GM19351 (cell line): ENCODE measurements at regions not wholly inside any gene's neighbourhood (a gene's known extent, or its start where the extent isn't known, plus 50 kb on each side); places are given as distances from the start of the nearest gene placed in this dataset.

Experiments used
- ATAC-seq: cut with Tn5 transposase; IDR thresholded peaks from one replicate; pipeline ENCODE4 v1.9.1; 2021; ENCODE audit warnings: mild to moderate bottlenecking, moderate library complexity; ENCODE audit not compliant: unreplicated experiment

GRCh38 chr7:68321776-68322496, 1276.3 kb upstream of the AUTS2 start:
- no peak for ATAC-seq

GRCh38 chr7:68324621-68325020, 1273.7 kb upstream of the AUTS2 start:
- ATAC-seq, result no peak

DNA sequence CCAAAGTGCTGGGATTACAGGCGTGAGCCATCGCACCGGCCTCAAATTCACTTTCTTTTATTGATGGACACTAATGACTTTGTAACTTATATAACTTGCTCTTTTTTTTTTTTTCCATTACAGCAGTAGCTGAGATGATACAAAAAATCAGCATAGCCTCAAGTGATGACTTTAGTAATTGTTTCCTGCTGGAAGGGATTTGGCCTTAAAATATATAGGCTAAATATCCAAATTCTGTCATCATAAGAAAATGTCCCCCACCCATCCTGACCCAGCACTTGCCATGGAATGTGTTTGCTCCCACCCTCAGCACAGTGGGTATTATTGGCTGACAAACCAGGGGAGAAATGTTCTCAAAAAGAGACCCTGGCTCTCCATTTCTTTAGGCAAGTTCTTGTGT, 1264.1 kb upstream of the AUTS2 start:
- no peak for ATAC-seq

- no peak for ATAC-seq
These were observed 1263.5 kb upstream of the AUTS2 start for GRCh38 chr7:68334636-68335272.

- no peak for ATAC-seq
These were observed 1261.7 kb upstream of the AUTS2 start for GRCh38 chr7:68336594-68336993.

DNA sequence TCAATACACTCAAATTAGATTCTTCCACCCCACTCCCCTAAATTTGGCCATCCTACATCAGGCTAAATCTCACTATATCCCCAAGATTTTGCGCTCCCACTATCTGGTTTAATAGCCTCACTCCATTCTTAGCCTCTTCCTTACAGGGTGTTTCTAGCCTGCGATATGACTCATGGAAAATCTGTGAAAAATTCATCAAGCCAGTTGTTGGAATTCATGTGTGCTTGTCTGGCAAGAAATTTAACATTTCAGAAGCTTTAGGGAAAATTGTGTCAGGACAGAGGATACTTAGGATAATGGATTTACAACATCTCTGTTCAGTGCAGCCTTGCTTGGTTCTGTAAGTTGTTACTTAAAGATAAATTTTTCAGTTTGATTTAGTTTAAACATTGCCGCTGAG, 1249.9 kb upstream of the AUTS2 start:
- ATAC-seq, result no peak

DNA sequence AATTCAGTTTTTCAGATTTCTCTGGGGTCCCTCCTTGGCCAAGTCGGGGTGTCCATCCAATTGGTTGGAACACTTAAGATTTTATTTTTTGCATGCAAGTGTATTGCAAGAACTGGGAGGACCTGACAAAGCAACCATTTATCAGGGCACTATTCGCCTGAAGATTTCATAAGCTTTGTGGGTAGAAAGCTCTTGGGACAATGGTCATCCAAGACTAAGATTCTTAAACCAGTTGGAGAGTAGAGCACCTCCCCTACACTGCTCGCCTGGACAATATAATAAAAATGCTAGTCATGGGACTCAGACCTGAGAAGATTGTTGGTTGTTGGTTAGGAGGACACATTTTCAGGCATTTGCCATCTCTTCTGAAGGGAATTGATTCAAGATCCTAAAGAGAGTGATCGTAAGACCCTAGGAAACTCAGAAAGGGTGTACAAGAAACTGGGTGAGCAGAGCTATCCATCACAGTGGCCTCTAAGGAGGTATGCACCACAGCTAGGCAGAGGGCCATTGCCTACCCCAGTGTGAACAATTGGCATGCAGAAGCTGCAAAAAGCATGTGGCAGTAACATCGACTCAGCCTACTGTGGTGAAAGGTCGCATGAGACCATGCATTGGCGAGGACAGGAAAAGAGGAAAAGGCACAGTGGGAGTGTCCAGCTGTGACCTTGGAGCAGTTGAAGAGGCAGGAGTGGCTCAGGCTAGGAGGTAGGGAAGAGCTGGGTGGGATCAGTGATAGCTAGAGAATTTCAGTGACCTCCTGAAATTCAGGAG, 1235.3 kb upstream of the AUTS2 start:
- ATAC-seq, result no peak

GRCh38 chr7:68364886-68365625, 1233.2 kb upstream of the AUTS2 start:
- ATAC-seq, result no peak

GRCh38 chr7:68371985-68372384, 1226.3 kb upstream of the AUTS2 start:
- ATAC-seq, result no peak

GRCh38 chr7:68376131-68376661, 1222.1 kb upstream of the AUTS2 start:
- no peak for ATAC-seq

DNA sequence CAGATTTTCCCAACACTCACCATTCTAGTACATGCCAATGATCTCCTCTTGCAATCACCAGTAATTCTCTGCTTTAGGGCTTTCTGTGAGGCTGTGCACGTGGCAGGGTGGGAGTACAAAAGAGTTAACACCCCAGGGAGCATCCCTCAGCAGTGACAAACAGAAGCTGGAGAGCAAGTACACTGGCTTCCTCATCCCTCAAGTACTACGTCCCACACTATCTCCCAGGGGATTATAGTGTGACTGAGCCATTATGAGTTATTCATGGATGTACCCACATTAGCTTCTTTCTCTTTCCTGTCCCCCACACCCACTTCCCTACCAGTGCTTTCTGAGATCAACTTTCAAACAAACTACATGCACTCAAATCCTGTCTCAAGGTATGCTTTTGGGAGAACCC, 1216.5 kb upstream of the AUTS2 start:
- ATAC-seq, result no peak

GRCh38 chr7:68384581-68384980, 1213.7 kb upstream of the AUTS2 start:
- ATAC-seq, result no peak

GRCh38 chr7:68393051-68393450, 1205.2 kb upstream of the AUTS2 start:
- ATAC-seq, result no peak

DNA sequence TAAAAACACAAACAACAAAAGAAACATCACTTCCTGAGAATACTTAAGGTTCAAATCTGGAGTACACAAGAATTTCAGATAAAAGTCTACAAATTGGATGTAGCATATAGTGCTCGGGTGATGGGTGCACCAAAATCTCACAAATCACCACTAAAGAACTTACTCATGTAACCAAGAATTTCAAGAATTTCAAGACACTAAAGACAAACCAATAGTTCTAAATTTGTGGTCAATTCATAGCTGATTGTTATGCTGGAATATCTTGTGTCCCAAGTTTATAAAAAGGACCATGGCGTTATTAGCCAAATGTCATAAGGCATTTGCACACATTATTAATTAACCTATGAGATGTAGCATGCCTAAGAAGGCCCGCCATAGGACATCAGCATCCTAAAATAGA, 1204.1 kb upstream of the AUTS2 start:
- no peak for ATAC-seq

GRCh38 chr7:68399991-68400590, 1198.2 kb upstream of the AUTS2 start:
- no peak for ATAC-seq

DNA sequence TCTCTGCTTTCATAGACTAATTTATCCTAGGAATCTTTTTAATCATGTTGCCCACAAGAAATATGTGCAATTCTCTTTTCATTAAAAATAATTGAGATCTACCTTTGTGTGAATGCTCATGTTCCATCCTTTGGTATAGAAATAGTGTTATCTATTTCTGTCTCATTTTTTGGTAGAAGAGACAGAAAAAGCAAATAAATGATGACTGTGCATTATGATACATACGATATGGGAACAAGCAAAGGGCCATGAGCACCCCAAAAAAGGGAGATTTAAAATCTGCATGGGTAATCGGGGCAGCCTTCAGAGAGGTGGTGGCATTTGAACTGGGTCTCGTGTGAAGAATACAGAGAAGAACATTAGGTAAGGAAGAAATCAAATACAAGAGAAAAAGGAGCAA, 1197.5 kb upstream of the AUTS2 start:
- ATAC-seq, result no peak

GRCh38 chr7:68401313-68401712, 1197.0 kb upstream of the AUTS2 start:
- ATAC-seq, result no peak

DNA sequence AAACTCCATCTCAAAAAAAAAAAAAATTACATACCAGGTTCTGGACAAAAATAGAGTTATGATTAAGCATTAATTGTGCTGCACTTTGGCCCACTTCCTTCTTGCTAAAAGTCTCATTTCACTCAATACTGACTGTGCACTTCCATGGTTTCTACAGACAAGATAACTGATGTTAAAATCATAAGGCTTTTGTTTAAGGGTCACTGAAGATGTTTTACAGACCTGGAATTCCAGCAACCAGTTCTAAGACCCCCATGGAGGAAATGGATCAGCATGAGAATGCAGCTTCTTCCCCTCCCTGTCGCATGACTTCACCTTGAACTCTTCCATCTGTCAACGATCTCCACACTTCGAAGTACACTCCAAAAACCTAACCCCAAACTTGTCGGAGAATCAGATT, 1191.8 kb upstream of the AUTS2 start:
- ATAC-seq, result no peak

DNA sequence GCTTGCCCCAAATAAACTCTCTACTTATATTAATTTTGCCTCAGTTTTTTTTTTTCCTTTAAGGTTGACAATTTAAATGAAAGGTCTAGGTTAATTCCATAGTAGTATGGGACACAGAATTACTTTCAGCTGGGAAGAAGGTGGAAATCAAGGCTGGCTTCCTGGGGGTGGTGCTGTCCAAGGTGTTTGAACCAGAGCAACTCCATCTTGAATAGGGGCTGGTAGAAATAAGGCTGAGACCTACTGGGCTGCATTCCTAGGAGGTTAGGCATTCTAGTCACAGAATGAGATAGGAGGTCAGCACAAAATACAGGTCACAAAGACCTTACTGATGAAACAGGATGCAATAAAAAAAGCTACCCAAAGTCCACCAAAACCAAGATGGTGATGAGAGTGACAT, 1190.8 kb upstream of the AUTS2 start:
- no peak for ATAC-seq

DNA sequence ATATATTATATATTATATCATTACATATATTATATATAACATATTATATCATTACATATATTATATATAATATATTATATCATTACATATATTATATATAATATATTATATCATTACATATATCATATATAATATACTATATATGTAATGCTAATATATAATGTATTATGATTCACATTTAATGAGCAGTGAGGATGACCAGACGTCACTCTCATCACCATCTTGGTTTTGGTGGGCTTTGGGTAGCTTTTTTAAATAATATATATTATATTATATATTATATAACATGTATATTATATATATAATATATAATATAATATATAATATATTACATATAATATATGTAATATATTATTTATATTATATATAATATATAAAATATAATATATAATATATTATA, 1189.4 kb upstream of the AUTS2 start:
- ATAC-seq, result no peak

DNA sequence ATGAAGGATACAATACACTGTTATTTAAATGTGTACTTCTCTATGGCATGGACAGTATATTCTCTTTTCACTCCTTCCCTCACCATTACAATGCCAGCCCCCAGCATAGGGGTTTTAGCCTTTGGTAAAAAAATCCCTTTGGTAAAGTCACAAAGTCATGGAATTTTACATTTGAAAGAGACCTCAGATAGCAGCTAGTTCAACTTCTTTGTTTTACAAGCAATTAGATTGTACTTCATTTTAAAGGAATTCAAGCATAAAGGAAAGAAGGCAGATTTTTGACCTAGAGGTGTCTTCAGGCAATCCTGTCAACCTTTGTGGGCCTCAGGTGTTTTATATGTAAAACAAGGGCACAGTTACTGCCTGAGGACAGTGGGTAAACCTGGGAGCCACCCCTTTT, 1188.4 kb upstream of the AUTS2 start:
- ATAC-seq, result no peak
